Epithelial cell of esophagus (primary cell): ENCODE measurements at regions not wholly inside any gene's neighbourhood (a gene's known extent, or its start where the extent isn't known, plus 50 kb on each side); places are given as distances from the start of the nearest gene placed in this dataset.

Source experiments
- DNase-seq: peaks from one replicate; pipeline ENCODE4 v3.0.0; 2010; ENCODE audit warnings: low read depth
- H3K4me3 ChIP-seq: 2 replicates; pipeline ENCODE4 v1.5.1; 2011; ENCODE audit warnings: mild to moderate bottlenecking, low read length, control low read depth
- TF ChIP-seq, protein P1 (sequence below): IDR thresholded peaks from 2 replicates; pipeline ENCODE4 v1.5.1; 2011; ENCODE audit warnings: low read depth, mild to moderate bottlenecking, low read length, control low read depth, inconsistent platforms; ENCODE audit not compliant: insufficient read depth; ENCODE audit errors: missing control alignments

DNA sequence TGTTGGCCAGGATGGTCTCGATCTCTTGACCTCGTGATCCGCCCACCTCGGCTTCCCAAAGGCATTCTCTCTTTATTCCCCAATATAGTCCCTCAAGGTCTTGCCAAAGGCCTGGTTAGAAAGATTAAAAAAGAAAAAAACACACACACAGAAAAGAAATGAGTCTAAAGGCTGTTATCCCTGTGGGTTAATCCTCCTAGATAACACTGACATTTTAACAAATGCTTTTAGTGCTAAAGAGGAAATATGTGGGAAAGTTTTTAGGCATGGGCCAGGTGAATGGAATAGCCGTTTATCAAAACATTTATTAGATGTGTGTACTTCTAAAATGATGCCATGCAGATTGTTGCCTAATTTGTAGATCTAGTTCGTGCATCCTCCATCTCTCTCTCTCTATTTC is 261.6 kb upstream of the FN1 start:
- TF ChIP-seq, protein P1, sequence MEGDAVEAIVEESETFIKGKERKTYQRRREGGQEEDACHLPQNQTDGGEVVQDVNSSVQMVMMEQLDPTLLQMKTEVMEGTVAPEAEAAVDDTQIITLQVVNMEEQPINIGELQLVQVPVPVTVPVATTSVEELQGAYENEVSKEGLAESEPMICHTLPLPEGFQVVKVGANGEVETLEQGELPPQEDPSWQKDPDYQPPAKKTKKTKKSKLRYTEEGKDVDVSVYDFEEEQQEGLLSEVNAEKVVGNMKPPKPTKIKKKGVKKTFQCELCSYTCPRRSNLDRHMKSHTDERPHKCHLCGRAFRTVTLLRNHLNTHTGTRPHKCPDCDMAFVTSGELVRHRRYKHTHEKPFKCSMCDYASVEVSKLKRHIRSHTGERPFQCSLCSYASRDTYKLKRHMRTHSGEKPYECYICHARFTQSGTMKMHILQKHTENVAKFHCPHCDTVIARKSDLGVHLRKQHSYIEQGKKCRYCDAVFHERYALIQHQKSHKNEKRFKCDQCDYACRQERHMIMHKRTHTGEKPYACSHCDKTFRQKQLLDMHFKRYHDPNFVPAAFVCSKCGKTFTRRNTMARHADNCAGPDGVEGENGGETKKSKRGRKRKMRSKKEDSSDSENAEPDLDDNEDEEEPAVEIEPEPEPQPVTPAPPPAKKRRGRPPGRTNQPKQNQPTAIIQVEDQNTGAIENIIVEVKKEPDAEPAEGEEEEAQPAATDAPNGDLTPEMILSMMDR = no peak
- DNase-seq = no peak
- no peak overlapping the region for H3K4me3 ChIP-seq

DNA sequence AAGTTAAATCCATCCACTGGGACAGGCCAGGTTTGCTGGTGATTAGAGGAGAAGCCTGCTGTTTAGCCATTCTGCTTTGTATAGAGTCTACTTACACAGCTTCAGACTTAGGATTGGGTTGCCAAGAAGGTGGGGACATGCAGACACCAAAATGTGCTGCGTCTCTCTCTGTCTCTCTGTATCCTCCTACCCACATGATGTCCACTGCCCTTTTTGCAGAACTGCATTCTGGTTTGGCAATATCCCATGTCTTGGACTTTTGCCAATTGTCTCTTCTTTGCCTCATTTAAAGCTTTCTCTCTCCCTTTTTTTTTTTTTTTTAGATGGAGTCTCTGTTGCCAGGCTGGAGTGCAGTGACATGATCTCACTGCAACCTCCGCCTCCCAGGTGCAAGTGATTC is 261.1 kb upstream of the FN1 start:
- H3K4me3 ChIP-seq = no peak overlapping the region
- no peak for DNase-seq
- TF ChIP-seq, protein P1 = no peak

DNA sequence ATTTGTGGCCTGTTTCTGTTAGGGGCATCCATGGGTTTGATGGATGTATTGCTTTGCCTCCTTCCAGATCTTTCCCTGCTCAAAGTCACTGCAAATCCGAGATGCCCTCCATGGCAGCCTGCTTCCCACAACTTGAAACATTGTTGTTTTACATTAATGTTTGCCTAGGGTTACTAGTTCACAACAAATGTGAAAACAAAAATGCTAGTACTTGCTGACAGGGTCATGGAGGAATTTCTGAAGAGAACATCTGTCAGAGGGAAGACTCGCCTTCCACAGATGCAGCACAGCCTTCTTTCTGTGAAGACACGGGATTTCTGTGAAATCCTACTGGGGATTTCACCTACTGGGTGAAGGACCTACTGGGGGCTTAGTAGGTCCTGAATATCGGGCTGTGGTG is 260.0 kb upstream of the FN1 start:
- DNase-seq = no peak
- H3K4me3 ChIP-seq = no peak overlapping the region
- TF ChIP-seq, protein P1 = no peak

DNA sequence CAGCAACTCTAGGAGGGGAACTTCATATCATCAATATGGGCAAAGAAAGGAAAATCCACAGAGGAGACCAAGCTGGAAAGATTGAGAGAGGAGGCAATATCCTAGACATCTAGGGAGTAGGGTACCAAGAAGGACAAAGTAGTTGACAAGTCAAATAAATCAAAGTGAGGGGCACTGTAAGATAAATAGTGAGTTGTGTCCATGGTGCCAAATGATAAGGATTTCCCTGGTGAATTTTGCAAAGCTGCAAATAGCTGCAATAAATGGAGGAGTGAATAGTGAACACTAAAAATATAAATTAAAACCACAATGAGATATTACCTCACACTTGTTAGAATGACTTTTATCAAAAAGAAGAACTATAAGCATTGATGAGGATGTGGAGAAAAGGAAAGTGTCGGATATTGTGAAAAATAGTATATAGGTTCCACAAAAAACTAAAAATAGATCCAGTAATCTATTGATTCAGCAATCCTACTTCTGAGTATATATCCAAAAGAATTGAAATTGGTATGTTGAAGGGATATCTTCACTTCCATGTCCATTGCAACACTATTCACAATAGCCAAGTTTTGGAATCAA is 258.2 kb upstream of the FN1 start:
- no peak overlapping the region for H3K4me3 ChIP-seq
- TF ChIP-seq, protein P1 = no peak
- no peak for DNase-seq

DNA sequence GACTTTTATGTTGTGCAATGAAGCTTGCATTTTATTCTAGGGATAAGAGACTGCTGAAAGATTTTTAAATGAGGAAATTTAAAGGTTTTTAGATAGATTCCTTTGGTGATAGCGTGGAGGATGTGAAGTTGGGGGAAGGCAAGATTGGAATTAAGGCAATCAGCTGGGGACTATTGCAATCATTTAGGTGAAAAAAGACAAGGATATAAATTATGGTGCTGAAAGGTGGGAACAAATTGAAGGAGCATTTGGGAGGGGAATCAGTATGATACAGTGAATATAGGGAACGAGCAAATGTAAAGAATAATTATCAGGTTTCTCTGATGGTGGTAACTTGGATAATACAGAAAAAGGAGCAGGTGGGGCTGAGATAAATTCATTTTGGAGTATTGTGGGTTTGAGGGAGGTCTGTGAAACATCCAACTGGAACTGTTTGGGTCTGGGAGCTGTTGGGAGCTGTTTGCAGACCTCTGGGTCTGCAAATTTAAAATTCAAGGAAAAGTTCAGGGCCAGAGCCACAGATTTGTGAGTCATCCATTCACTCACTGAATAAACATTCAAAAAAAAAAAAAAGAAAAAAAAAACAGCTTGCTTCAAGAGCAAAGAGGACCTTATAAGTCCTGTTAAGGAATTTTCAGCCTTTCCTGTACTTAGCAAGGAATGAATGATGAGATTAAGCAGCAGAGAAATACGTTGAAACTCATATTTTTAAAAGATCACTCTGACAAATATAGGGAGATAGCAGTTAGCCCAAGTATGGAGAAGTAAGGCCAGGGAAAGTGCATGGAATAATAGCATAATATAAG is 257.5 kb upstream of the FN1 start:
- TF ChIP-seq, protein P1 = no peak
- H3K4me3 ChIP-seq = no peak overlapping the region
- DNase-seq = peak; percentile 47

DNA sequence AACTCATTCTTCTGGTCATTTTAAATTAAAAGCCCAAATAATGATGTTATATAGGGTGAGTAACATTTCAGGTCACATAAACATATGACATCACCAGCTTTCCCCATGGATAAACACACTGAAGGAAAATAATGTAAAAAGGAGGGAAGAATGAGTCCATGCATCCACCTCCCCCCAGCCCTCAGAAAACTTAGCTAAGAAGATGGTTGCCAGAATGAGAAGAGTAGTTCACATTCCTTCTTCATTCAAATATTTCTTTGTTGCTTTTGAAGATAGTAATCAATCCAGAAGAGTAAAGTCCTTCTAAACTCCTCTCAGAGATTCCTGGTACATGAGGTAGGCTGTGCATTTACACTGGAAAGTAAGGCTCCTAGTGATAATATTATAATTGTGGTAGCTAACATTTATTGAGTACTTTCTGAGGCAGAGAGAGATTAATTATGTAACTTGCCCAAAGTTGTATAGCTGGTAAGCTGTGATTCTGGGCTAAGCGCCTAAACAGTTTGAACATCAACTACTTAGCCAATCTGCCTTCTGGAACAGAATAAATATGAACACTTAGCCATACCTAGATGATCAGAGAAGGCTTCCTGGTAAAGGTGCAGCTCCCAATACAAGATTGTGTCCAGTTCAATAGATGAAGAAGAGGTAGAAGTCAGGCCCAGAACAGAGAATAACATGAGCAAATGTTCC is 256.7 kb upstream of the FN1 start:
- H3K4me3 ChIP-seq = no peak overlapping the region
- DNase-seq = no peak
- TF ChIP-seq, protein P1 = no peak
